ENCODE measurements at regions not wholly inside any gene's neighbourhood (a gene's known extent, or its start where the extent isn't known, plus 50 kb on each side); places are given as distances from the start of the nearest gene placed in this dataset.

DNA sequence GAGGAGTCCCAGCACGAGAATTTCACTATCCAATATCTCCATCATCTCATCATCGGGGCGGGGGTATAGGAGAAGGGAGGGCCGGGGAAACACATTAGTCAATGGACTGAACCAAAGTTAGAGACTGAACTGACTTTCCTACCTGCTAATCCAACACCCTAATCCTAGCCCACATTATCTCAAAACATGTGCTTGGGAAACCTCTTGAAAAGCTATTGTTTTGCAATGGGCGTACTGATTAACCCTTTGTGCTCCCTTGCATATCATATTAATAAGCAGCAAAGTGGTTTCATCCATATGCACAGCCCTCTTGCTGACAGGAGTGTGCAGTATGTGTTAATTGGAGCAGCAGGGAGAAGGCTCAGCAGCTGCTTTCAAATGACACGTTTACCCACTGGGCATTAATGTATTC, 125.7 kb upstream of the GRIP1 start:
- H3K4me3 ChIP-seq (ENCODE audit: control insufficient read depth in 2 of 3, extremely low read depth in 1 of 3, insufficient read depth in 2 of 3, low read depth in 1 of 3, low read length in 3 of 3) = no peak overlapping the region
- DNase-seq (ENCODE audit: low read depth, low spot score) (no peak), FAIRE-seq (no peak)
- TF ChIP-seq, protein P1, sequence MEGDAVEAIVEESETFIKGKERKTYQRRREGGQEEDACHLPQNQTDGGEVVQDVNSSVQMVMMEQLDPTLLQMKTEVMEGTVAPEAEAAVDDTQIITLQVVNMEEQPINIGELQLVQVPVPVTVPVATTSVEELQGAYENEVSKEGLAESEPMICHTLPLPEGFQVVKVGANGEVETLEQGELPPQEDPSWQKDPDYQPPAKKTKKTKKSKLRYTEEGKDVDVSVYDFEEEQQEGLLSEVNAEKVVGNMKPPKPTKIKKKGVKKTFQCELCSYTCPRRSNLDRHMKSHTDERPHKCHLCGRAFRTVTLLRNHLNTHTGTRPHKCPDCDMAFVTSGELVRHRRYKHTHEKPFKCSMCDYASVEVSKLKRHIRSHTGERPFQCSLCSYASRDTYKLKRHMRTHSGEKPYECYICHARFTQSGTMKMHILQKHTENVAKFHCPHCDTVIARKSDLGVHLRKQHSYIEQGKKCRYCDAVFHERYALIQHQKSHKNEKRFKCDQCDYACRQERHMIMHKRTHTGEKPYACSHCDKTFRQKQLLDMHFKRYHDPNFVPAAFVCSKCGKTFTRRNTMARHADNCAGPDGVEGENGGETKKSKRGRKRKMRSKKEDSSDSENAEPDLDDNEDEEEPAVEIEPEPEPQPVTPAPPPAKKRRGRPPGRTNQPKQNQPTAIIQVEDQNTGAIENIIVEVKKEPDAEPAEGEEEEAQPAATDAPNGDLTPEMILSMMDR (optimal IDR thresholded peaks at IDR 0.05 in 1 of 3, IDR thresholded peaks at IDR 0.05 in 1 of 3, conservative IDR thresholded peaks at IDR 0.05 in 1 of 3; ENCODE audit: extremely low read depth in 1 of 3, insufficient read depth in 2 of 3, low read length in 3 of 3) = no peak
- no peak for TF ChIP-seq EZH2 (IDR thresholded peaks at IDR 0.05; ENCODE audit: low read length)
- no peaks in the 10 kb centered on the region for H3K9me1 ChIP-seq (ENCODE audit: control insufficient read depth, extremely low read depth, insufficient read depth, low read length)
- no peak overlapping the region for H2AFZ ChIP-seq (ENCODE audit: control insufficient read depth, low read length)
- H3K27me3 ChIP-seq (ENCODE audit: control insufficient read depth, extremely low read depth, insufficient read depth, low read length) = no peaks in the 10 kb centered on the region
- no peak overlapping the region for H3K9ac ChIP-seq (ENCODE audit: control insufficient read depth, extremely low read depth, insufficient read depth, low read length)
- H3K79me2 ChIP-seq (ENCODE audit: control insufficient read depth, insufficient read depth, low read length) = no peaks in the 10 kb centered on the region
- no peak overlapping the region for H3K4me2 ChIP-seq (ENCODE audit: control insufficient read depth, extremely low read depth, insufficient read depth, low read depth, low read length)
- no peak overlapping the region for H3K27ac ChIP-seq (ENCODE audit: control insufficient read depth, insufficient read depth, low read length)
- dilution Hi-C loops (cut with MboI; ENCODE audit: extremely low pct_ligation_motif_present, low sequenced_read_pairs) = no loop called here
- no peaks in the 10 kb centered on the region for H3K36me3 ChIP-seq (ENCODE audit: control insufficient read depth in 2 of 2, extremely low read depth in 1 of 2, insufficient read depth in 2 of 2, low read length in 2 of 2)
- peaks cover 2% of the 10 kb centered on the region for H4K20me1 ChIP-seq (ENCODE audit: control insufficient read depth, extremely low read depth, insufficient read depth, low read length)
- H3K4me1 ChIP-seq (ENCODE audit: control insufficient read depth, extremely low read depth, insufficient read depth, low read length) = no peaks in the 10 kb centered on the region
- no peaks in the 10 kb centered on the region for H3K9me3 ChIP-seq (ENCODE audit: control insufficient read depth, low read depth, low read length)

DNA sequence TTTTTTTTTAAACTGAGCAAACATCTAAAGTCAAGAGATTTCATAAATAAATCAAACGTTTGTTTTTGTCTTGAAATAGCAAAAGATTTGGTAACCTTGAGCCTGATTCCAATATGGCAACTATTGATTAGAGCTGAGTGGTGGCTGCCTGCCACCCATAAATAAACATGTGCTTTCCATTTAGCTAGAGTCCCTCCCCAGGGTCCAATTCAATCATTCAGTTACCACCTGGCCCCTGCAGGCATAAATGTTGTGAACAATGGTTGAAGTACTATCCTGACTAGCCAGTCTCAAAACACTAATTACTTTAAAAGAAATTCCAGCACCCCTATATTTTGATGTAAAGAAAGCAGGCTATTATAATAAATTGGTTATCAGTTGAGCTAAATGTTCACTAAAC, 129.7 kb upstream of the GRIP1 start:
- Histone ChIP-seq H2AFZ (ENCODE audit: control insufficient read depth, low read length) (no peak overlapping the region), H3K27me3 (ENCODE audit: control insufficient read depth, extremely low read depth, insufficient read depth, low read length) (no peaks in the 10 kb centered on the region), H4K20me1 (ENCODE audit: control insufficient read depth, extremely low read depth, insufficient read depth, low read length) (peaks cover 2% of the 10 kb centered on the region), H3K79me2 (ENCODE audit: control insufficient read depth, insufficient read depth, low read length) (no peaks in the 10 kb centered on the region), H3K4me3 (ENCODE audit: control insufficient read depth in 2 of 3, extremely low read depth in 1 of 3, insufficient read depth in 2 of 3, low read depth in 1 of 3, low read length in 3 of 3) (no peak overlapping the region), H3K4me1 (ENCODE audit: control insufficient read depth, extremely low read depth, insufficient read depth, low read length) (peaks cover 6% of the 10 kb centered on the region), H3K9ac (ENCODE audit: control insufficient read depth, extremely low read depth, insufficient read depth, low read length) (no peak overlapping the region), H3K9me1 (ENCODE audit: control insufficient read depth, extremely low read depth, insufficient read depth, low read length) (no peaks in the 10 kb centered on the region), H3K4me2 (ENCODE audit: control insufficient read depth, extremely low read depth, insufficient read depth, low read depth, low read length) (no peak overlapping the region), H3K27ac (ENCODE audit: control insufficient read depth, insufficient read depth, low read length) (no peak overlapping the region), H3K36me3 (ENCODE audit: control insufficient read depth in 2 of 2, extremely low read depth in 1 of 2, insufficient read depth in 2 of 2, low read length in 2 of 2) (no peaks in the 10 kb centered on the region), H3K9me3 (ENCODE audit: control insufficient read depth, low read depth, low read length) (no peaks in the 10 kb centered on the region)
- TF ChIP-seq, protein P1 (optimal IDR thresholded peaks at IDR 0.05 in 1 of 3, IDR thresholded peaks at IDR 0.05 in 1 of 3, conservative IDR thresholded peaks at IDR 0.05 in 1 of 3; ENCODE audit: extremely low read depth in 1 of 3, insufficient read depth in 2 of 3, low read length in 3 of 3) = no peak
- no peak for TF ChIP-seq EZH2 (IDR thresholded peaks at IDR 0.05; ENCODE audit: low read length)
- FAIRE-seq = no peak
- dilution Hi-C loops (cut with MboI; ENCODE audit: extremely low pct_ligation_motif_present, low sequenced_read_pairs) = no loop called here
- no peak for DNase-seq (ENCODE audit: low read depth, low spot score)

Data from keratinocyte (primary cell).